HG03439 (cell line): ENCODE measurements at regions not wholly inside any gene's neighbourhood (a gene's known extent, or its start where the extent isn't known, plus 50 kb on each side); places are given as distances from the start of the nearest gene placed in this dataset.

Experiments
- ATAC-seq: cut with Tn5 transposase; IDR thresholded peaks from one replicate; pipeline ENCODE4 v1.9.1; 2021; ENCODE audit warnings: mild to moderate bottlenecking, moderate library complexity; ENCODE audit not compliant: unreplicated experiment

DNA sequence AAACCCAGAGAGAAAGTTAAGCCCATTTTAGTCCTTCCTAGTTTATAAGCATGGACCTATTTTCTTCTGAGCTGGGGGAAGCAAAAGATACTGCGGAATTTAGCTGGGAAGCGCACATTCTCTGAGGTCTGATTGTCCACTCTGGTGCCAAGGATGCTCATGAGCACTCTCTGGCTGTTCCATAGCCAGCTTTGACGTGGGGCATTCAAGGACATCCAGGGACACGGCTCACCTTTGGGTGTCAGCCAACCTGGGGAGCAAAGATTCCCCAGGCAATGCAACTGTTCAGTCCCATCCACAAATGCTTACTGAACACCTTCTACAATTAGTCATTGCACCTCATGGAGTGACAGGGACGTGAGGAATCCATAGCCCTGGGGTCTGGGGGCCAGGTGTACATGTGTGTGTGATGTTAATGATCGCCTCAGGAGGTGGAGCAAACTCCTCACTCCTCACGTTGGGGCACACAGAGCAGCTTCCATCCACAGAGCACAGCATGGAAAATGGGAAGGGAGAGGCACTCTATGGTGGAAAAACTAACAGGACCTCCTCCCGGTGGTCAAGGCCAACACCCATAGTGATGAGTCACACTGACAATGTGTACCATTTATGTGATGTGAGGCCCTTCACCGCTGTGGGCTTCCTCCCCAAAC is 67.5 kb upstream of the IGFBP3 start:
- ATAC-seq = no peak

- no peak for ATAC-seq
These were observed 66.6 kb upstream of the IGFBP3 start for GRCh38 chr7:45987521-45988290.

GRCh38 chr7:45986355-45987298 is 65.6 kb upstream of the IGFBP3 start:
- ATAC-seq = no peak

DNA sequence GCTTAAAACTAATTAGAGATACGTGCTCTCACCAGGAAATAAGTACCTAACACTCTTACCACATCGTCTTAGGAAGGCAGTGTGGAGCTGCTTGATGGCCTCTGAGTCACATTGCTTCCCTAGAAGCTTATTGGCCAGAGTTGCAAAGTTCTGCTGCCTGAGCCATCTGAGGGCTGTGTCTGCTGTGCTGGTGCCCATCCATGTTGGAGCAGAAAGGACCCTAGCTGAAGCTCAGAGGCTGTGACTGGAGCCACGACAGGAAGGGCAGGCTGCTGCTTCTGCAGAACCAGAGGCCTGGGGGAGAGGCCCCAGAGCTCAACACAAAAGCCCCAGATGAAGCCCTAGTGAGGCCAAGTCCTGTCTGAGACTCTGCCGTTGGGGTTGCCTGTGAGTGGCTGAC is 64.8 kb upstream of the IGFBP3 start:
- ATAC-seq = no peak

DNA sequence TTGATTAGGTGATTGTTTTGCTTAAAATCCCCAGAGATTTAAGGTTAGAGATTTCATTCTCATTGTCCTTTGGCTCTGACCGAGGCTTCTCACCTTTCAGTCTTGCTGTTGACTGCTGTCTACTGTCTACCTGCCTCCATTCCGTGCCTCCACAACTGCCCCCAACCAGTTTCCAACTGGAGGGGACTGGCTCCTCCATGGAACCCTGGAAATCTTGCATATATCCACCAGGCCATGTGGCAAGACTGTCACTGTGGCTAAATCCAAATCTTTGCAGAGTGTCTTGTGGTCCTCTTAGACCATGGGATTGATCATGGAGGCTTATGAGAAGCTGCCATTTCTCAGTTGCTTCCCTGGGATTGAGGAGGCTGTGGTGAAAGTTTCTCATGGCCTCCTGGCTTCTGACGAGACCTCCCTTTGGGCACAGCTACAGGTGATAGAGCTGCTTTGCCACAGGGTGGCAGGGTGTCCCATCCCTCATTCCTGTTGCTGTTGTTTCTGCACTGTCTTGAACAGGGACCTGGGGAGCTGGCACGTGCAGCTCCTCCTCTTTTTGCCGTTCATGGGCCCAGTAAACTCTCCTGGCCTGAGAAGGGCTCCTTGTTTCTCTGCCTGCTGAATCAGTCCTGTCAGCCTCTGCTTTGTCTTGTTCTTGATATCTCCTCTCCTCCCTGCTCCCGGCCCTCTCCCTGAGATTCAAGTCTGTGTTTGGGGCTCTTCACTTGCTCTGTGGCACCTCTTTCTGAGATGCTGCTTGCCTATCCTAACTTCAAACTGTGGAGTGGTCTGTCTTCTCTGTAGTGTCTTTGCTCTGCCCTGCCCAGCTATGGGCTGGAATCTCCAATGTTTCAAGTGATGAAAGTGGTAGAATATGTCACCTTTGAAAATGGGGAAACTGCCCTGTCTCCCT is 63.6 kb upstream of the IGFBP3 start:
- ATAC-seq = no peak

- ATAC-seq = no peak
These were observed 62.7 kb upstream of the IGFBP3 start for GRCh38 chr7:45983720-45984255.

DNA sequence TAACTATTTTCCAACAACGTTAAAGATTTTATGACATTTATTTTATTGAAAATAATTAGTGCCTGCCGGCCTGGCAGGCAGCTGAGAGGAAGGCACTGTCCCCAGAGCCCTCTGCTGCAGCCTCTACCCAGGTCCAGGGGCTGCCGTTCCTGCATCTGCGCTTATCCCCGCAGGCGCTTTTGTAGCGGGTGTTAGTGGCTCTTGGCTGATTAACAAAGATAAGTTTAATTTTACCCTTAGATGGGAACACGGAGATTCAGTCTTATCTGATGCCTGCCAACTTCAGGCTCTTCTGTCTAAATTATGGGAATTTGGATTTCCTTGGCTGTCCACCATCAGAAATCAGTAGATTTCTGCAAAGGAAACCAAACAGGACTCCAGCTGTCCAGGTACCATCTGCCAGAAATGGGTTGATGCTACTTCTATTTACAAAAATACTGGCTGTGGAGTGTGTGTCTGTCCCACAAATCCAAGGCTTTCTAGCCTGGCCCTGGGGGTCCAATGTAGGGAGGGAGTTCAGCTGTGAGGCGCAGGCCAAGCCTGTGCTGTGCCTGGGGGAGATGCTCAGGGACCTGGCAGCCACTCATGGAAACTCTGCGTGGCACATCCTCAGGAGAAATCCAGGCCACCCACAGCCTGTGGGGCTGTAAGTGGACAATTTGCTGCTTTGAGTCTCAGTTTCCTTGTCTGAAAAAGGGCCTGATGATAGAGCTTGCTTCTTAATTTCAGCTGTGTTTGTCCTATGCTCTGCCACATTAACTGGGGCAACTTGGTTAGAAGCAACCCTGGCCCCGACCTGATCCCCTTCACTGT is 62.0 kb upstream of the IGFBP3 start:
- no peak for ATAC-seq

DNA sequence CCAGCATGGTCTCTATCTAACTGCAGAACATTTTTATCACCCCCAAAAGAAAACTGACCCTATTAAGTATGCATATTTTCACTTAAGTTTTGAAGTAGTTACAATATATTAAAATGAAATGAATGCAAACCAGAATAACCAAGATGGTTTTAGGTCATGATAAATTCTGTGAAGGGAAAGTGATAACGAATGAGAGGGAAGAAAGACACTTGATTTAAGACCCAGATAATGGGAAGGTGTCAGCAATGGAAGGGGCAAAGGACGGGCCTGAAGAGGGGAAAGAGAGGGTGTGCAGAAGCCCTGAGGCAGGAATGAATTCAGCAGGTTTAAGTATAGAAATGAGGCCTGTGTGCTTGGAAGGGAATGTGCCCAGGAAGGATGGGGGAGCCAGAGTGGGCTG is 61.1 kb upstream of the IGFBP3 start:
- no peak for ATAC-seq

DNA sequence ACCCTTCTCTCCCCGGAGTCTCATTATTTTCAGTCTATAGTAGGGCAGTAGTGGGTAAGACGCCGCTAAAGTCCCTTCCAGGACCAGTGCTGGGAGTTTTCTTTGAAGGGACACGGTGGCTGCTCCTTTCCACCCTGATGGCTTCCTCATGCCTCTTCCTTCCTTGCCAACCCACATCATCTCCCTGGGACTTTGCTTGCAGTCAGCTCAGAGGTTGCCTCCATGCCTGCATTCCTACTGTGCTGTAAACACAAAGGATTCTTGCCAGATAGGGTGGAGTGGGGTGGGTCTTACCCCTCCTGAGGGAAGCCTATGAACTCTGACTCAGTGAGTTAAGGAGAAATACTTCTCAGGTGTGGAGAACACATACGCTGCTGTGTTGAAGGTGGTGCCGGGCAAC is 59.9 kb upstream of the IGFBP3 start:
- no peak for ATAC-seq

DNA sequence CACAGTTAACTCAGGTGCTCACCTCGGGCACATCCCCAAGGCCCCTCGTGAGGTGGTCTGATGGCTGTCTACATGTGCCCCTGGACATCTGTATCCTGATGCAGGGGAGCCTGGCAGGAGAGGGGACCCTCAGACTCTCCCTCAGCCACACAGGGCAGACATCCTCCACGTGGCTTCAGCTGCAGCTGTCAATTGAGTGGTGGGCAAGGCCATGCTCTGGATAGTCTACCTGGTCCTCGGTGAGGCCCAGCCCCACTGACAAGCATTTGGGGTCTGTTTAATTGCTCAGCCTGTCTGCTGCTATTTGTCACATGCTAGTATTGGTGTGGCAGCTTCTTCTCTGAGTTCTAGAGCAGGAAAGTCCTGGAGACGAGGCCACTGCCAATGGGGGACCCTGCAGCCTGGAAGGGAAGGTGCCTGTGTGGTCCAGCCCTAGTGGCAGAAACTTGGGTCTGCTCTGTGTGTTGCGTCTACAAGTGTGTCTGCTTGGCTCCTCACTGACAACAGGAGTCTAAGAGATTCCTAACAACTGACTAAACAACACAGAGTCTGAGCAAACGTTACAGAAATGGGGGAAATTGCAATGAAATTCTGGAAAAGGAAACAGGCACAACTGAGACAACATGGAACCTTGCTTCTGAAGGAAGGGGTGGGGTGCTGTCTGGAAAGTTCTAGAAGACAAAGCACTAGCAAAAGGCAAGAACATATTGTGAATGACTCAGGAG is 59.3 kb upstream of the IGFBP3 start:
- ATAC-seq = no peak

- no peak for ATAC-seq
These were observed 58.5 kb upstream of the IGFBP3 start for GRCh38 chr7:45979275-45980180.

GRCh38 chr7:45978731-45979211 is 57.7 kb upstream of the IGFBP3 start:
- no peak for ATAC-seq

DNA sequence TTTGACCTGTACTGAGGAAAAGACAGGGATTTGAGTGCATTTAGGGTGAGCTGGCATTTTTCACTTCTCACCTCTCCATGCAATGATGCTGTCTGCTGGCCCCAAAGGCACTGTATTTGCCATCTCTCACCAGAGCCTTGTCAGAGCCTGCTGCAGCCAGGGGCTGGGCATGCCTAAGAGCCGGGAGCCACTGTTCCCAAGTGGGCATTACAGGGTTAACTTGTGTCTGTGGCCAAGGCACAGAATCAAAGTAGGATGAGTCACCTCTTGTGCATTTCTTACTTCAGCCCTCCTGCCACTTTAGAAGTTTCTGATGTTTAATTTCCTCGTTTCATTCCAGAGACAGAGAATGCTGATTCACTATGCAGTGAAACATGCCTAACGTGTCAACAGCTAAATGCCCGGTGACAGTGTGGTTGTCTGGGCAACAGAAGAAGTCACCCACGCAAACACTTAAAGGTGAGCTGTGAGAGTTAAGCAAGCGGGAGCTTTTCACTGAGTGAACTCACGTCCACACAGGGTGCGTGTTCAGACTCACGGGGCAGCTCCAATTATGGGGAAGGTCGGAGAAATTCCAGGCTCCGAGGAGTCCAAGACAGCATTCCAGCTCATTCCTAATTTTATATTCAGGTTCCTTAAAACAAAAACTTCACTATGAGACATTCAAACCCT is 57.1 kb upstream of the IGFBP3 start:
- no peak for ATAC-seq

DNA sequence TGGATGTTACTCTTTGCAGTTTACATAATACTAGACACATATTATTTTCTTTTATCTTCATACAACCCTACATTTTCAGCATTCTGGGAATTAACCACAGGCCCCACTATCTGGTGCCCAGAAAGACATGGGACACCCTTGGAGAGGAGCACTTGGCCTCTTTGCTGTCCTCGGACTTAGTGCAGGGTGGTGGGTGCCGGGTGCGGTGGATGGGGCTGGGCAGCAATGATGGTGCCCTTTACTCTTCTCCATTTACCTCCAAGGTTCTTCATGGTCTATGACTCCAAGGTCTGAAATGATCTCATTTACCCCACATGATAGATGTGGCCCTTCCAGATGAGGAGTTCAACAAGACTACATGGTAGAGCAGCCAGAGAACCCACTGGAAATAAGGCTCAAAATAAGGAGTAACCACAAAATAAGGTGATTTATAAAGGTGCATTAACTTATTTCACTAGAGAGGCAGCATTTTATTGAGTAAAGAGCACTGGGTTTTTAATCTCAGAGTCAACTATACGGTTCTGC is 56.2 kb upstream of the IGFBP3 start:
- ATAC-seq = no peak

DNA sequence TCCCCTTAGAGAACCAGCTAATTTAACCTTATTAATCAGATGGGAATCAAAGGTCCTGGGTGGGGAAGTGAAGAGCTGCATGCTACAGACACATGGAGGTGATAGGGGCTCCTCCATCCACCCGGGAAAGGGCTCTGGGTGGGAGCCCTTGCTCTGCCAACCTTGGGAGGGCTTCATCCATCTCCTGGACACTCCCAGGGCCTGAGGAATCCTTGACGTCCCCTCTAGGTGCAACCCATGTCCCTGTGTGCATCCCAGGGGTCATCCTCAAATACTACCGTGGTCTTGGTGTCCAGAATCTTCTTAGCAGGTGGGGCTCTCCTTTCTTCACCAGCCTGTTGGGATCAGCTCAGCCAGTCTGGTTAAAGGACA is 55.4 kb upstream of the IGFBP3 start:
- no peak for ATAC-seq

DNA sequence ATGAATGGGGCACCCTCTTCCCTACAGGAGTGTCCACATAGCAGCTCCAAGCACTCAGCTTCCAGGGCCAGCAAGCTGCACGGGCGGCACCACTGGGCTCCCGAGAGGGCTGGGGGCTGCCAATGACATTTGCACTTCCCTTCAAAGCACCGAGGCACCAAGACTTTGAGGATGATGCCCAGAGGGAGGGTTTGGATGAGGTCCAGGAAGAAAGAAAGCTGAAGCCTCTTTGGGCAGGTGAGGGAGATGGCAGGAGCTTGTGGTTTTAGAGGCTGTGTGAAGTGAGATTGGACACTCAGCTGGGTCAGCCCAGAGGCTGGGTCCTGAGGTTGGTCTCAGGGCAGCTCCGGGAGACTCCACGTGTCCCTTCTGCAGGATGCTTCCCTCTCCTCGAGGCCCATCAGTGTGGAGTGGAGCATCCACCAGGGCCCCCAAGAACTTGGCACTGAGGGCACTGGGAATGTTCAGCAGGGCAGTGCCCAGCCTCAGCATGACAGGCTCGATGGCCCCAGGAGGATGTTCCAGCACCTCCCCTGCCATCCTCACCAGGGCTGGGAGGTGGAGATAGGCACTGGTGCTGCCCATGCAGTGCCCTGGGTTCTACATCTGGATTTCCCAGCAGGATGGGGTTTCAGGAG is 54.9 kb upstream of the IGFBP3 start:
- no peak for ATAC-seq
